Astrocyte (in vitro differentiated cells and primary cell): ENCODE measurements at regions not wholly inside any gene's neighbourhood (a gene's known extent, or its start where the extent isn't known, plus 50 kb on each side); places are given as distances from the start of the nearest gene placed in this dataset.

Experiments used
- CTCF ChIP-seq: IDR thresholded peaks from 2 replicates; pipeline ENCODE4 v1.5.1; 2011; ENCODE audit warnings: low read depth, mild to moderate bottlenecking, inconsistent platforms, low read length, moderate library complexity; ENCODE audit not compliant: insufficient read depth
- EZH2 ChIP-seq: IDR thresholded peaks from 2 replicates; pipeline ENCODE4 v1.6.1; 2012; ENCODE audit warnings: mild to moderate bottlenecking, low read length, inconsistent platforms; ENCODE audit not compliant: insufficient read depth

- TF ChIP-seq CTCF (no peak), EZH2 (no peak)
Observed at GRCh38 chr5:163579729-163580128, 74.3 kb downstream of the MAT2B start.
